GM10266 (cell line): ENCODE measurements at regions not wholly inside any gene's neighbourhood (a gene's known extent, or its start where the extent isn't known, plus 50 kb on each side); places are given as distances from the start of the nearest gene placed in this dataset.

Experiments
- DNase-seq: peaks from one replicate; pipeline ENCODE4 v3.0.0; 2012; ENCODE audit errors: extremely low spot score
- TF ChIP-seq, protein P1 (sequence below): IDR thresholded peaks from 2 replicates; pipeline ENCODE4 v1.5.1; 2012; ENCODE audit warnings: mild to moderate bottlenecking, low read depth; ENCODE audit not compliant: control insufficient read depth, insufficient read depth; ENCODE audit errors: missing control alignments

DNA sequence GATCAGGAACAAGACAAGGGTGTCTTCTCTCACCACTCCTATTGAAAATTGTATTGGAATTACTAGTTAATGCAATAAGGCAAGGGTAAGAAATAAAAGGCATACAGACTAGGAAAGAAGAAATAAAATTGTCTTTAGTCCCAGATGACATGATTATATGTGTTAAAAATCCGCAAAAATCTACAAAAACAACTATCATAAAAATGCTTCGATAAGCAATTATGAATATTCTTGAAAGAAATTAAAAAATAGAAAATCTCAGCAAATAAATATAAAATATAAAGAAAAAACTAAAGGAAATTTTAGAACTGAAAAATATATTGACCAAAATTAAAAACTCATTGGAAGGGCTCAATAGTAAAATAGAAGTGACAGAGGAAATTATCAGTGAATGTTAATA lies 243.3 kb downstream of the ZNF674 start:
- TF ChIP-seq, protein P1, sequence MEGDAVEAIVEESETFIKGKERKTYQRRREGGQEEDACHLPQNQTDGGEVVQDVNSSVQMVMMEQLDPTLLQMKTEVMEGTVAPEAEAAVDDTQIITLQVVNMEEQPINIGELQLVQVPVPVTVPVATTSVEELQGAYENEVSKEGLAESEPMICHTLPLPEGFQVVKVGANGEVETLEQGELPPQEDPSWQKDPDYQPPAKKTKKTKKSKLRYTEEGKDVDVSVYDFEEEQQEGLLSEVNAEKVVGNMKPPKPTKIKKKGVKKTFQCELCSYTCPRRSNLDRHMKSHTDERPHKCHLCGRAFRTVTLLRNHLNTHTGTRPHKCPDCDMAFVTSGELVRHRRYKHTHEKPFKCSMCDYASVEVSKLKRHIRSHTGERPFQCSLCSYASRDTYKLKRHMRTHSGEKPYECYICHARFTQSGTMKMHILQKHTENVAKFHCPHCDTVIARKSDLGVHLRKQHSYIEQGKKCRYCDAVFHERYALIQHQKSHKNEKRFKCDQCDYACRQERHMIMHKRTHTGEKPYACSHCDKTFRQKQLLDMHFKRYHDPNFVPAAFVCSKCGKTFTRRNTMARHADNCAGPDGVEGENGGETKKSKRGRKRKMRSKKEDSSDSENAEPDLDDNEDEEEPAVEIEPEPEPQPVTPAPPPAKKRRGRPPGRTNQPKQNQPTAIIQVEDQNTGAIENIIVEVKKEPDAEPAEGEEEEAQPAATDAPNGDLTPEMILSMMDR: no peak

DNA sequence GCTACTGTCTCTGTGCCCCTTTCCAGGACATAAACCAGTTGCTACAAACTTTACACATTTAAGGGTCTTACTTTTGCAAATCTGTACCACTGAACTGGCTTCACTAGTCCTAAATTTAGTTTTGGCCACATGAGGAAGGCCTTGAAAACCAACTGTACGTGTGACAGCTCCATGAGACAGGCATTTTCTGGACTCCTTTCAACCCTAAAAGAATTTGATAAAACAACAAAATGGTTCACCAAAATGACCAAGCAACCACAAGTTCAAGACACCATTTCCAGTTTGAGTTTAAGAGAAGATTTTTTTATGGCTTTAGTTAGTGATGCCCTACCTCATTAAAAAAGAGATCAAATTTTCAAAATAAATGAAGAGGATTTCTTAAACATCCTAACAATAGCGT lies 246.4 kb downstream of the ZNF674 start:
- TF ChIP-seq, protein P1: no peak
- no peak for DNase-seq

More for the DNA sequence above, 243.3 kb downstream of the ZNF674 start:
- DNase-seq: no peak

DNA sequence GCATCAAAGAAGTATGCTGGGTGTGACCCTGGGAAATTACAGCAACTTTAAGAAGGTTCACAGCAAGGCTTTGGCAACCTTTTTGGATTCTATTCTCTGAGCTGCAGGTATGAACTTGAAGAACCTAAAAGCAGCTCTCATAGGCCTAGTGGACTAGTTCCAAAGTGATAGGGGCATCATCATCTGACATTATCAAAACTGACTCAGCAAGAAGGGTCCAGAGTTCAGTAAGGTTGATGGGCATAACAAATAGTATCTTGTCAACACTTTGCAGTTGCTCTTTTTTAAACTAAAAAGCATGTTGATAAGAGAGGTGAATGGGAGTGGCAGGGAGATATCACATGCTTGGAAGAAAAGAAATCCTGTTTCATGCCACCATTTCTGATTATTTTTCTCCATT lies 249.3 kb downstream of the ZNF674 start:
- no peak for DNase-seq
- TF ChIP-seq, protein P1: no peak

DNA sequence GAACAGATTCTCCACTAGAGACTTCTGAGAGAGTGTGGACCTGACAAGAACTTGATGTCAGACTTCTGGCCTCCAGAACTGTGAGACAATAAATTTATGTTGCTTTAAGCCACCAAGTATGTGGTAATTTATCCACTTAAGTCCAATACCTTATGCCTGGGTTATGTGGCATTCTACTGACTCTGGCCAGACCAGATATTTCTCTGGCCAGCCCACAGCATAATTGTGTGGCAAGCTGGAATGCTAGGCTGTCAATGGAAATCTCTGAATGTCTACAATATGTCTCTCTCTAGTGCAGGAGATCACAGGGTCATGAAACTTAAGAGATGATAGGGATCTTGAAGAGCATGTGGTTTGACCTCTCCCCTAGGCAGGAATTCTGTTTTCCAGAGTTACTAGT lies 251.0 kb downstream of the ZNF674 start:
- TF ChIP-seq, protein P1: no peak
- no peak for DNase-seq

DNA sequence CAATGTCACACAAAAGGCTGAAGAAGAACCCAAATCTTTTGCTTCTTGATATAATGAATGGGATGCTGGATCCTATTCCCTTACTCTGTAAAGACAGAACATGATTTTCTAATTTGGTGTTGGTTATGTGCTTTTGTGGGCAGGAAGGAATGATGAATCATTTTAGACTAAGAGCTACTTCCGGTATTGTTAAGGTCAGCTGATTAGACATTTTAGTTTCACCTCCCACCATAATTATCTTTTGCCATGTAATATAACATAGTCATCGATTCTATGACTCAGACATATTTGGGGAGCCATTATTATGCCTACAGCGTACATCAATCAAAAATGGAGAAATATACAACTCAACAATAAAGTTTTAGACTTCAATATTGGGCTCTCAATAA lies 265.3 kb downstream of the ZNF674 start:
- TF ChIP-seq, protein P1: no peak
- DNase-seq: no peak

DNA sequence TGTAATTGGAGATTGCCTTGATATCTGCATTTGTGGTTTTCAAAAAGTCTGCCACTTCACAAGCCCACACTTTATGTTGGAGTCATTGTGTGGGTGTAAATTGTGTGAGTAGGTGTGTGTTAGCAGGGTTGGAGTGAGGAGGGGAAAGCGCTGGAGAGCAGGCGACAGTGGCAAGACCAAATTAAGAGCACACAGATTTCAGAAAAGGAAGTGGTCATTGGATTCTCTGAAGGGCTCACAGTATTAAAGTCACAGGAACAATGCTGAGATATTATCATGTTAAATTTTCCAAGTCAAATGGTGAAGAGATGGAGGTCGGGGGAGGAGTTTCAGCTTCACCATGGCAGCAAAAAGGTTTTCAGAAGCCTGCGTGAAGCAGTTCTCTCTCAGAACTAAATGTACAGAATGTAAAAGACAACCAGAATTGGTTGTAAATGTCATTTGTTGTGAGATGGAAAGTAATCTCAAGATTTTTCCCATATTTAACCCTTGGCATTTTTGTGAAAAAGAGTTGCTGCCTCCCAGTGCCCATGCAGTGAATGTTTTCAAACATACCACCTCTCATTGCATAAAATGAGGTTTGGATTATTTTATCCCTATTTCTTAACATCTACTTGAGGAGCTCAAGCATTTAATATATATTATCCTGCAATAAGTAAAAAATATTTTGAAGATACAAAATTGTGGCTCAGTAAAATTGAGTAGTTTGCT lies 265.9 kb downstream of the ZNF674 start:
- TF ChIP-seq, protein P1: no peak
- DNase-seq: no peak

DNA sequence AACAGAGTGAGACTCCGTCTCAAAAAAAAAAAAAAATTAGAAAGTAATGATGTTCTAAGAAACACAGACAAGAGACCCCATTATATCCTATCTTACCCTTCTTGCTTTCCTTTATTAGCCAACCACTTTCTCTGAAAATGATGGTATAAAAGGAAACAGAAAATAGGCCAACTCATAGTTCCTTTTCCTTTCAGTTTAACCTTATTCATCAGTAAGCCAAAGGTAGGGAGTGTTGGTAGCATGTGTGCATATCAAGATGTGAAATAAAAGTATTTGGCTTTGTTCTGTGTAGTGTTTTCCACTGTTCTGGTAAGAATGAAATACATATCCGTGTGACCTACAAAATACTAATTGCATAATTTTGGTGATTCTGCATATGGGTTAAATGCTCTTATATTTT lies 266.6 kb downstream of the ZNF674 start:
- TF ChIP-seq, protein P1: no peak
- no peak for DNase-seq
